Sciatic nerve (tissue), 2 donors: ENCODE measurements at regions not wholly inside any gene's neighbourhood (a gene's known extent, or its start where the extent isn't known, plus 50 kb on each side); places are given as distances from the start of the nearest gene placed in this dataset.

Experiments used
- ATAC-seq: fragments of 200-7000 bp; cut with Tn5 transposase; one replicate; pipeline ENCODE4 v1.9.1; 2020; ENCODE audit warnings: mild to moderate bottlenecking, moderate library complexity
- DNase-seq: peaks from one replicate; pipeline ENCODE4 v3.0.0-alpha.2; 2020; ENCODE audit warnings: low spot score
- intact Hi-C: fragments of 100-400 bp; cut with DNase I; formaldehyde crosslinking; loops from one replicate; pipeline ENCODE4 v1.14.2; 2022
- donor health status: DM: no; HTN: no; CAD: no.
- donor health status: DM: no; HTN: no; CAD: no.

DNA sequence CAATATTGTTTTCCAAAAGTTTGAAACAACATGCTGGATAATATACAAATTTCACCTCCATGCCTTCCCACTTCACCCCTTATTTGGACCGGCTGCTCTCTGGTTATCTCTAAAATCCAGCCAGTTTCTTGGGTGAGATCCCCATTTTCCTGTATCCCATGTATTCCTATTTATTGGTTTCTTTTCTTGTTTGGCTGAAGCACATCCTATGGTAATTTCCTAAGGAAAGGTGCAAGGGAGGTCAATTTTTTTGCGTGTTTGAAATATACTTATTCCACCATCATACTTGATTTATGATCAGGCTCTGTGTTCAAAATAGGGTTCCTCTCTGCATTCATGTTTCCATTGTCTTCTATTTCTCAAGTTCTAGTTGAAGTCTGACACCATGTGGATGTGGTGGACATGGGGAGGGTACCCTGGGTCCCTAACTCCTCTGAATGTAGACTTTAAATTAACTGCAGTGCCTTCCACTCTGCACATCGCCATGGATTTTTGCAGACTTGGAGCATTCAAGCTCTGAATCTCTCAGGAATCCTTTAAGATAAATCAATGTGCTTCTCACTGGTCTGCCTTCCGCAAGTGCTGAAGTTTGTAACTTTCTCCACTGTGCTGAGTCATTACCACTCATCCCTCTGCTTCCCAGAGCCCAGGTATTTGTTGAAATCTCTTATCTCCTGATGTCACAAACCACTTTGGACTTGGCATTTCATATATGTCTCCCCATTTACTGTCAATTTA lies 52.1 kb upstream of the TLE3 start:
- no peak for ATAC-seq
- intact Hi-C loops: no loop called here
- no peak for DNase-seq

DNA sequence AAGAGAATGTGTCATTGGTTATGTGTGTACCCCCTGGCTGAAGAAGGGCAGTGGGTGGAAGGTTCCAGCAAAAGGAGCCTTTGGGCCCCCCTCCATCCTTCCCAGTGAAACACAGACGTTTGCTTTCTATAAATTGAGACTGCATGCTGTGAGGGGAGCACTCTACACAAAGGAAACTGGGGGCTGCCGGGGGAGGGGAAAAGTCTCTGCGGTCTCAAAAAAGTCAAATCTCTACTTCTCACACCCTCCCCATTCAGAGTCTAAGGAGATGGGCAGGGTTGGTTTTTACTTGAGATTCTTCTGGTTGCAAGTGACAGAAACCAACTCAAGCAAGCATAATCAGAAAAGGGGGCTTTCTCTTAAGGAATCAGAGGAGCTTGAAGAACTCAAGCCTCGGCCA lies 50.1 kb upstream of the TLE3 start:
- DNase-seq: no peak
- intact Hi-C loops: no loop called here

More for the DNA sequence above, 50.1 kb upstream of the TLE3 start:
- ATAC-seq: no peak
